ENCODE measurements at regions not wholly inside any gene's neighbourhood (a gene's known extent, or its start where the extent isn't known, plus 50 kb on each side); places are given as distances from the start of the nearest gene placed in this dataset.
"Not testable (repeated sequence)": the region's sequence is repeated elsewhere in the genome, so short reads cannot be mapped to it uniquely, and the experiment has no call there.

DNA sequence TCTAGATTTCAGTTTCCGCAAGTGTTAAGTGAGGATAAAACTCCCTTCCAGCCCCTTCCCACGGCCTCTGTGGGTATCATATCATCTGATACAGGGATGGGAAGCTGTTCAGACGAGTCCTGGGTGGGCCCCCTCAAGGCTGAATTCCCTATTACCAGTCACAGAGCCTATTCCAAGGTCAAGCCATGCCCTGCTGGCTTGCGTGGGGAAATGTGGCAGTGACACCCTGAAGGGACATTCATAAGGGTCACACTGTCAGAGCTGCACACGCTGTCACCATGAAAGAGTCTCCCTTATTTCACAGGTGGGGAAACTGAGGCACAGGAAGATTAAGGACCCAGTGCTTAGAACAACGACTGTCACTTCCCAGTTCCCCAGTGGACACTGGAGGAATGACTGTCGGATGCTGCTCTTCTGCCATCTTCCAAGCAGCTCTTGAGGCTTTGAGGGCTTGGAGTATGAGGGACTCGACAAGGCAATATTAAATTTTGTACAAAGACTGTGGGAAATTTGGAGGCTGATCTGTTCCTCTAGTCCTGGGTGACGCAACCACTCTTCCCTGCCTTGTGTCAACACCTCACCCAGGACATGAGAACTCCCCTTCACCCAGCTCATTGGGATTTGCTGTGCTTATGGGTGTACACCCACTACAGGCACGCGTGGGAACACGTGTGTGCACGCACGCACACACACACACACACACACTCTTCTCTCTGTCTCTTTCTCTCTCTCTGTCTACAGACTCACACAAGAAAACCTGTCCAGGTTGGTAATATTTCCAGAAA is 386.0 kb downstream of the RPS24 start:
- DNase-seq: no peak

GRCh38 chr10:78420946-78421735 is 387.5 kb downstream of the RPS24 start:
- no peak for DNase-seq

GRCh38 chr10:78424050-78424449 is 390.4 kb downstream of the RPS24 start:
- not testable (repeated sequence) for DNase-seq

GRCh38 chr10:78424723-78425122 is 391.1 kb downstream of the RPS24 start:
- peak; percentile 18 for DNase-seq

DNA sequence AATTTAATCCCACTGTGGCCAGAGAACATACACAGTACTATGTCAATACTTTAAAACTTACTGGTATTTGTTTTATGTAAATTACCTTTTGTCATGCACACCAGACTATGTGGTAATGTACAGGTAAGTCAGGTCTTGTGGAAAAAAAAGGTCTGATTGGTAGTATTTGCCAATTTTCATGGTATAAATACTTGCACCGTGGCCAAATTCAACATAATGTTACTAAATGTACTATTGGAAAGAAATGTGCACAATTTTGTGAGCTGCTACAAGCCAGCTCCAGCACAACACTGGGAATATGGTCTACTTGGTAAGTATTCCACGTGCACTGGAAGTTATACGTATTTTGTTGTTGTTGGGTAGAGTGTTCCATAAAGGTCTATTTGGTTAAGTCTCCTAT is 392.5 kb downstream of the RPS24 start:
- DNase-seq: no peak

DNA sequence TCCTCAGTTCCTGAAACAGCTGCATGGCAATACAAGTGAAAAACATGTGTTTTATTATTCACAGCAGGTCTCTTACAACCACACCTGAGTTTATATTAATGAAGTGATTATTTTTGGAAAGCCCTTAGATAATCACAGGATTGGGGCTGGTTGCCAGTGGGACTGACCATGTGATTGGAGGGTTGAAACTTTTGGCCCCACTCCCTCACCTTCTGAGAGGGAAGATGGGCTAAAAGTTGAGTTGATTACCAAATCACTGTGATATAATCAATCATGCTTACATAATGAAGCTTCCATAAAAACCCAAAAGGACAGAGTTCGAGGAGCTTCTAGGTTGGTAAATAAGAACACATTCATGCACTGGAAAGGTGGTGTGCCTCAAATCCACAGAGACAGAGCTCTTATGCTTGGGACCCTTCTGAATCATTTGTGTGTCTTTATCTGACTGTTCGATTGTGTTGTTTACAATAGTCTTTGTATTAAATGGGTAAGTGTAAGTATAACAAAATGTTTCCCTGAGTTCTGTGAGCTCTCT is 393.9 kb downstream of the RPS24 start:
- no peak for DNase-seq

GRCh38 chr10:78428579-78428978 is 394.9 kb downstream of the RPS24 start:
- no peak for DNase-seq

- no peak for DNase-seq
Measured at GRCh38 chr10:78429984-78430383, 396.3 kb downstream of the RPS24 start.

DNA sequence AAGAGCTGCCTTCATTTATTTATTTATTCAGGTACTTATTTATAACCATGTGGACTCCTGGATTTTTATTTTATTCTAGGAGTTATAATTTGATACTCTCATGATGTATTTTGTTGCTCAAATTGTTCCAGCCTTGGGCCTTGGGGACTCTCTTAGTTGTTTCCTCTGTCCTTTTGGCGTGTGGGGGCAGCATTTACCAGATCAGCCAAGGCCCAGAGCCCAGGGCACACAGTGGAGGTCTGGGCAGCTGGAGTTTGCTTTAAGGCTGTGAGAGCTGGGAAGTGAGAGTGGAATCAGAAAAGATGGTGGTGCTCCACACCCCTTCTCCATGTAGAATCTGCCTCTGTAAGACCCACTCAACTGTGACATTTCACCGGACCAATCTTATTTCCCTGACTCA is 398.9 kb downstream of the RPS24 start:
- no peak for DNase-seq

- no peak for DNase-seq
Measured at GRCh38 chr10:78433076-78433595, 399.5 kb downstream of the RPS24 start.

DNA sequence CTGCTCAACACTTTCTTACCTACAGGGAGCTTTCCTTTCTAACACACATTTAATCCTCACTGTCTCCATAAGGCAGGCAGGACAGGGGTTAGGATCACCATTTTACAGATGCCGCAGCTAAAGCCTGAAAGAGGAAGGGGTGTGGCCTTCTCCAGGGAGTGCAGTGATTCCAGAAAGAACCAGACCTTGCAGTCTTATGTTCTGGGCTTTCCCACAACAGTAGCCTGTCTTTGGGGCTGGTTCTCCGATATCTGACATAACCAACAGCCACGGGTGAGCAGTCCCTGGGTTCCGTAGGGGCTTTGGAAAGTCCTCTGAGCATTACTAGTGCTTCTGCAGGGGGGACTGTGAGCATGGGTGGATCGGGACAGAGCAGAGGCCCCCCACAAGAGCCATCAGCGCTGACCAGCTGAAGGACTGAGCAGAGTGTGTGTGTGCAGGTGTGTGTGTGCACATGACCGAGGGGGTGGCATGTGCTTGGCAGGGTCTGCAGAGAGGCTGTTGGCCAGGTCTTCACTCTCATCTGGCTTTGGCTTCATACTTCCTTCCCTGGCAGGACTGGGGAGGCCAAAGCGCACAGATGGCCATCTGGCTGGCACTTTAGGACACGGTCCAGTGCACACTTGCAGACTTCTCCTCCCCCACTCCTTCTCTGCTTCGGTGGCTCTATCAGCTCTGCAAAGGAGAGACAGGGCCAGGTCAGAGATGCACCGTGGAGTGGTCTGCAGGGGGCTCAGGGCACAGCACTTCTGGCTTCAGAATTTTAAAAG is 400.3 kb downstream of the RPS24 start:
- DNase-seq: peak; percentile 18

DNA sequence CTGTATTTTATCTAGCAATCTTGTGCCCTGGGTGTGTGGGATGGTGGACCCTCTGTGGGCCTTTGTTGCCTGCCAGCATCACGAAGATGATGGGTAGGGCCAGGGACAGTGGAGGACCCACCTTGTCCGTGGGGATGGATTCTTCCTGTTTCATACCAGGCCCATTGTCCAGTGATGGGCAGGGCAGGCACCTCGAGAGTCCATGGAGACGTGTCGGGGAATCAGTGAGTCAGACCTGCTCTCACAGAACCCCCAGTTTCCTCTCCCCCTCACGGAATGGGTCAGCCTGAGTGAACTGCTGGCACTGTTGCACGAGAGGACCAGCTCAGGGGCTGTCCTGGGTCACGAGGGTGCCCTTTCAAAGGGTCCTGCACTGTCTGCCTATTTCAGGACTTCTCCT is 401.2 kb downstream of the RPS24 start:
- no peak for DNase-seq

- DNase-seq: no peak
Measured at GRCh38 chr10:78435484-78436221, 402.0 kb downstream of the RPS24 start.

- DNase-seq: no peak
Measured at GRCh38 chr10:78436222-78436573, 402.5 kb downstream of the RPS24 start.

GRCh38 chr10:78436706-78437406 is 403.2 kb downstream of the RPS24 start:
- no peak for DNase-seq

DNA sequence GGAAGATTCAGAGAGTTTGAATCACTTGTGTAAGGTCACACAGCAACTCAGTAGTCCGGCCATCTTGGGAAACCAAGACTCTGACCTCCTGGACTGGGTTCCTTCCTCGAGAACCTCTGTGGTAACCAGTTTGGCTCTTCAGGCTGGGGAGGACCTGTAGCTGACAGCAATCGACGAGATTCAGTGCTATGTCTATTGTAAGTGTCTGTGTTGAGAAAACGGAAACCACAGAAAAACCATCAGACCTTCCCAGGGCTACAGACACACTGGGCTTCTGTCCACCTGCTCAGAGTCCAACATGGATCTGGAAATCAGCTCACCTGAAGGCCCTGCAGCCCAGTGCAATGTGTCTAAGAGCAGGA is 403.7 kb downstream of the RPS24 start:
- DNase-seq: no peak

DNA sequence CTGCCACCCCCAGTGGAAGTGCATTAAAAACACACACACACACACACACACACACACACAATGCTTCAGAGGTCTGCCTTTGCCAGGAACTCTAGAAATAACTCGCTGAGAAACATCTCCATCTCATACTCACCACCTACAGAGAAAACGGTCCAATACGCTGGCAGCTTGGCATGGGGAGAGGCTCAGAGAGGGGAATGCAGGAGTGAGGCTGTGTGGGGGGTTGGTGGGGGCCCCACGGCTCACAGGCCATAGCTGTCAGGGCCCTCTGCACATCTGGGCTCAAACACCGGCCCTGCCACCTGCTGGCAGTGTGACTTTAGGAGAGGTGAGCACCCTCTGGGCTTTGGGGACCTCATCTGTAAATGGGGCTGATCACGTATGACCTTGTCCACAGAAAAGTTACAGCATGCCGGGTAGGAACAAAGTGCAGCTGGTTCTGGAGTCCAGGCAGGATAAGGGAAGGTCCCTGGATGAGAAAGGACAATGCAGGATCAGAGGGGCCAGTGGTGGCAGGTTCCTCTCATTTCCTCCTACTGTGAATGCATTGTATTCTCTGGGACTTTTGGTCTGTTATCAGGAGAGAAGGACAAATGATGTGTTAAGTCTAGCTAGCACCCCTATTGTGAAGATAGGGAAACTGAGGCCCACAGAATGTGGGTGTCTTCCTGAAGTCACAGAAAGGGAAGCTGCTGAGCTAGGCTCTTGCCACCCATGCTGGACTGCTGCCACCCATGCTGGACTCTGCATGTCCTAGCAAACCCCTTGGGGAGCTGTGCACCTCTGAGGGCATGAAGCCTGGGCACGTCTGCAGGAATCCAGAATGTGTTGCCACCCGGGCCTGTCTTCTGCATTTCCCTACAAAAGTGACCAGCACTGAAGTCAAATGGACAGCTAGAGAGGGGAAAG is 404.6 kb downstream of the RPS24 start:
- peak; percentile 4 for DNase-seq

GRCh38 chr10:78438907-78439809 is 405.5 kb downstream of the RPS24 start:
- no peak for DNase-seq

- DNase-seq: no peak
Measured at GRCh38 chr10:78441010-78441409, 407.3 kb downstream of the RPS24 start.

DNA sequence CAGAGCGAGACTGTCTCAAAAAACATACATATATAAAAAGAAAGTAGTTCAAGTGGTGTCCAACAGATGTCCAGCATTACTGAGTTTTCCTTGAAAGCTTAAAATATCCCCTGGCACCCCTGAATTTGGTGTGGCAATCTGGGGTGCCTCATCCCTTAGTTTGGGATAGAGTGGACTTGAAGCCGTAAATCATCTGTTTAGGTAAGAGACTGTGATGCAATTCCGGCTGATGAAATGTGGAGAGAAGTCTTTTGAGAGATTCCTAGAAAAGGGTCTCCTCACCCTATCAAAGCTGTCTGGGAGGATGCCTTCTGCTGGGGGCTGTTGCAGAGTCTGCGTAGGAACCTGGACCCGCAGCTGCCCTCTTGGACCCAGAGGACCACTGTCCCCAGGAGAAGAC is 408.0 kb downstream of the RPS24 start:
- no peak for DNase-seq

All from OCI-M1 (cell line).